GM04503 (cell line): ENCODE measurements at regions not wholly inside any gene's neighbourhood (a gene's known extent, or its start where the extent isn't known, plus 50 kb on each side); places are given as distances from the start of the nearest gene placed in this dataset.
"Not testable (repeated sequence)": the region's sequence is repeated elsewhere in the genome, so short reads cannot be mapped to it uniquely, and the experiment has no call there.

Experiments
- DNase-seq: peaks from one replicate; pipeline ENCODE4 v3.0.0-alpha.2; 2012; ENCODE audit warnings: low read depth

DNA sequence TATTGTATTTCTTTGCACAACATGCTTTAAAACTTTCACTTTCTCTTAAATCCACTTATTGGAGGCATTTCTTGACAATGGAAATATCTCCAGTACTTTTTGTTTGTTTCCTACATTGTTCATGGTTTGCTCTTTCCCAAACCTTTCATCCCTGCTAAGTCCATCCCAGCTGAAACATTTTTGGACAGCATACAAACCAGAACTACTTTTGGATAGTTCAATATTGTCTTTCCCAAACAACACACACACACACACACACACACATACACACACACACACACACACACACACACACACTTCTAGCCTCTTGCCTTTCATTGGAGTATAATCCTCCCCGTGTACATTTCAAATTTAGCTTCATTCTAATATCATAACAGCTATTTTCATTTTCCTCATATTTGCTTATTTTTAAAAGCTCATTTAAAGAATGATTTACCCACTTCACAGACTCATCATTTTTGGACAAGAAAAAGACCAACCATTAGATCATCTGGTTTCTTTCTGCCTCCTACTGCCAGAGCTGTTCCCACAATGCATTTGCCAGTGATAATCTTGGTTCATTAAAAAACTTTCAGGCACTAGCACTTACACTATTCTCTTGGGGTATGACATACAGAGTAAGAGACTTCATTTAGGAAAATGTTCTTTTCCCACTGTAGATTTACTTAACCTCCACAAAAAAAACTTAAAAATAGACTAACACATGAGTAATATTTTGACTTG is 248.1 kb downstream of the CD109 start:
- no peak for DNase-seq

DNA sequence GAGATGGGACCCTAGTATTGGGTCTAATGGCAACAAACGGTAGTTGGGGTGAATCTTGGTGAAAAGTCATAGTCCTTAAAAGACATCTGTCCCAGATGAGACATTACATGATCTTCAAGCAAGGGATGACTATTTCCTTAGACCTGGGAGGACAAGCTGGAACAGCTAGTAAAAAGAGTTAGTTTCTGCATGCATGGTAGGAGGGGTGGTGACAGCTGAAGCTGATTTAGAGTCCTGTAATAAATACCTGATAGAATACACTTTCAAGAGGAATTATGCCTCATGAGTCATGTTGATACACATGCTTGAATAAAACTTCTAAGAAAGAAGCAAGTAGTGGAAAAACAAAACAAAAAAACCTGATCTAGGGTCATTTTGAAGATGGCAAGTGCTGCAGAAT is 247.4 kb downstream of the CD109 start:
- peak; percentile 20 for DNase-seq

DNA sequence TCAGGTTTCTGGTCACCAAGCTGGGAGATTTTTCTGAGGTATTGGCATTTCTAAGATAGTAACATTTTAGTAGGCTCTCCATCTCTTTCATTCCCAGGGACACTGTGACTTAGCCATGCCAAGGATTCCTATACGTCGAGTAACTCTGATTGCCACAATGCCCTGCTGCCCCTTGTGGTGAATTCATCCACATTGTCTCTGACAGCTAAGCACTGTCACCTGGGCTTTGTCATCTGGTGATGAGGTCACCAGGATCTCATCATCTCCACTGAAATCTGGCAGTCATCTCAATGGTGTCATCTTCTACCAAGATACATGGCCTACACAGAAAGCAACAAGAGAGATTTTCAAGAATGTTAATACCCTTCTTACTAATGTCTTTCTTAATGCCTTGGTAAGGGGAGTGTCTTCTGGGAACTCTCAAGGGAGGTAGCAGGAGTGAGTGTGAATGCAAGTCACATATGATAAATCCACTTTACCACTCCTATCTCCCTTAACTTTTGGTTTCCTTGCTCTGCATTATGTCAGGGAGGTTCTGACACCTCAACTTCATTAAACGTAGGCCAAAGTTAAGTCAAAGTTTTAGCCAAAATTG is 246.7 kb downstream of the CD109 start:
- peak; percentile 34 for DNase-seq

DNA sequence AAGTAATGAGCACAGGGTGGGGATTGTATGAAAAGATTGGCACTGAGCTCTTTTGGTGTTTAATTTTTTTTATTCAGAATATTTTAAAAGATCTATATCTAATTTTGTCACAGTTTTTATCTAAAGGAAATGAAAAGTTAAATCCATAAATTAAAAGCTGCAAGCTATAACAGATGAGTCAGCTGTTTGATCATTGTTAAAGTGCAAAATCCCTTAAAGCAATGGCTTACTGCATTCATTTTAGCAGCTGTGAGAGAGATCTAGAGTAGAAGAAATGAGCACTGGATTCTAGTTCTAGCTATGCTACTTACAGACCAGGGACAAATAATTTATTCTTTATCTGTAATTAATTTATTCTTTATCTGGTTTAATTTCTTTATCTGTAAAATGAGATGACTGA is 245.9 kb downstream of the CD109 start:
- DNase-seq: no peak

DNA sequence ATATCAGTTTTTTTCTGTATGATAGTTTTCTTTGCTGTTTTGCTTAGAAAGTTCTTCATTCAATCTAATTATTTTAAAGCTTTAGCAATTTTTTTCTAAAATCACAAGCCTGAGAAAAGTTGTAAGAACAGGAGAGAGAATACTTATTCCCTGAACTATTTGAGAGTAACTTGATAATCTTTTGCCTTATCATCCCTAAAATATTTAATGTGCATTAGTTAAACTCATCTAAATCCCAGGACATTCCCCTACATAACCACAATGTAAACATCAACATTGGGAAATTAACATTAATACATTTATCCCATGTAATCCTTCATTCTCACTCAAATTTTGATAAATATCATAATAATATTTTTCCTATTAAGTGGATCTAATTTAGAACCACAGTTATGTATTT is 241.8 kb downstream of the CD109 start:
- no peak for DNase-seq

DNA sequence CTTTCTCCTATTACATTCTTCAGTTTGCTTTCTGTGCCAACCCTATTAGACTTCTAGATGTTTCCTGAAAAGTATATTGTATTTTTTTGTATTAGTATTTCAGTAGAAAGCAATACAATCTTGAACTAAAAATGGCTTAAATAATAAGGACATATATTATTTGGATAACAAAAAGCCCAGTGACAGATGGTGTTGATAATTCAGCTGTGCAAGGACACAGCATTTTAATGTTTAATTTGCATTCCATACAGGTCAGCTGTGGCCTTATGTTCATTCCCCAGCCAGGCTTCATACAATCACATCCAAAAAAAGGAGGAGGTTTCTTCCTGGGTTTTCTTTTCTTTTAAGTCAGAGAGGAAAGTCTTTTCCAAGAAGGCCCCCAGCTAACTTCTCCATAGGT is 236.9 kb downstream of the CD109 start:
- DNase-seq: no peak

DNA sequence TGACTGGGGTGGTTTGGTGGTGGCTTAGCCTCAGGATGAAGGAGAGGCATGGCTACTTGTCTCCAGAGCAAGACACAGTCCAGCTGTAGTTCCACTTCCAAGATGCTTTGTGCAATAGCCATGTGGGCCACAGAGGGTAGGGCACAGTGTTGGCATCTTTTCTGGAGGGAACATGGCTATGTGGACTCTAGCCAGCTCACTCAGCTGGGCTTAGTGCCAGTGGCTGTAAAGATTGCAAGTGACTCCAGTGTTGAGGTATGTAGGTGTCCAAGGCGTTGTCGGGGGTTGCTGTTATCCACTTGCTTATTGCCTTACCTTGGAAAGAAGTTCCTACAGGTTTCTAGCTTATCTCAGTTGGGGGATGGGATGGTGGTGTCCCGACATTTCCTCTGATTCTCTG is 233.4 kb downstream of the CD109 start:
- no peak for DNase-seq

DNA sequence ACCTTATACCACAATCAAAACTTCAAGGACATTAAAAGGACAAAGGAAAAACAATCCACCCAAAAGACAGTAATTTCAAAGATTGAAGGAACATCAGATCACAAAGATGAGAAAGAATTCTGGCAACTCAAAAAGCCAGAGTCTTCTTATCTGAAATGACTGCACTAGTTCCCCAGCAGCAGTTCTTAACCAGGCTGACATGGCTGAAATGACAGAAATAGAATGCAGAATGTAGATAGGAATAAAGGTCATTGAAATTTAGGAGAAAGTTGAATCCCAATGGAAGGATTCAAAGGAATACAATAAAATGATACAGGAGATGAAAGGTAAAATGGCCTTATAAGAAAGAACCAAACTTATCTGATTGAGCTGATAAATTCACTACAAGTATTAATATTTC is 231.4 kb downstream of the CD109 start:
- DNase-seq: no peak

DNA sequence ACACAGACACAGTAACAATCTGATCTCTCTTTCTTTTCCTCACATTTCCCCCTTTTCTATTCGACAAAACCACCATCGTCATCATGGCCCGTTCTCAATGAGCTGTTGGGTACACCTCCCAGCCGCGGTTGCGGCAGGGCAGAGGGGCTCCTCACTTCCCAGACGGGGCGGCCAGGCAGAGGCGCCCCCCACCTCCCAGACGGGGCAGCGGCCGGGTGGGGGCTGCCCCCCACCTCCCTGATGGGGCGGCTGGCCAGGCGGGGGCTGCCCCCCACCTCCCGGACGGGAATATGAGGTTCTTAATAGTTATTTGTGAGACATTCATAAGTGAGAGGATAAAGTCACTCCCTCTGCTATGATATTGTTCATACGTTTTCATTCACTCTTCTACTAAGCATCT is 229.7 kb downstream of the CD109 start:
- DNase-seq: not testable (repeated sequence)

DNA sequence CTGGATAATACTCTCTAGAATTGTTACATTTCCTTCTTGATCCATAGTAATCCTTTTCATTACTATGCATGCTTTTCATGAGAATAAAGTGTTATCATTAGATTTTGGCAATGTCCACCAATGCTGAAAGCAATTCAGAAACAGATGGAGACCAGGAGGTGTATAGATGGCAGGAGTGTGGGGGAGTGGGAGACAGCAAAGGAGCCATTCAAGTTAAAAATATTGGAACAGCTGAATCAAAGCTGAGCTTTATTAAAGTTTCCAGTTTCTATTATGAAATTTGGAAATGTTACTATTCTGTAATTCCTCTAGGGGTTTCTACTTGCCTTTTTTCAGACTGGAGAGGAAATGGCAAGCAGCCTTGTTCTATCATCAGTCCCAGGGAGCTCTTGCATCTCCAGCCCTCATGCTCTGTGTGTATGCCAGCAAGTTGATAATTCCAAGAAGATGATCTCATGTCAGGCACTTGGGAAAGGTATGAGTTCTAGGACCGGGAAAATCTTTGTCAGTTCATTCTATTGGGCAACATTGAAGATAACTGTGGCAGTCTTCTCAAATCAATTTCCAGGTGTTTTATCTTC is 228.0 kb downstream of the CD109 start:
- DNase-seq: peak; percentile 35

DNA sequence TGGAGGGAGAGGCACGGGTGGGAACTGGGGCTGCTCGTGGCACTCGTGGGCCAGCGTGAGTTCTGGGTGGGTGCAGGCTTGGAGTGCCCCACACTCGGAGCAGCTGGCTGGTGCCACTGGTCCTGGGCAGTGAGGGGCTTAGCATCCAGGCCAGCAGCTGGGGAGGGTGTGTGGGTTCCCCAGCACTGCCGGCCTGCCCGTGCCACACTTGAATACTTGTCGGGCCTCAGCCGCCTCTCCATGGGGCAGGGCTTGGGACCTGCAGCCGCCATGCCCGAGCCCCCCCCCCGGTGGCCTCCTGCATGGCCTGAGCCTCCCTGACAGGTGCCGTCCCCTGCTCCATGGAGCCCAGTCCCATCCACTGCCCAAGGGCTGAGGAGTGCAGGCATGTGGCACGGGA is 207.2 kb downstream of the CD109 start:
- DNase-seq: no peak

DNA sequence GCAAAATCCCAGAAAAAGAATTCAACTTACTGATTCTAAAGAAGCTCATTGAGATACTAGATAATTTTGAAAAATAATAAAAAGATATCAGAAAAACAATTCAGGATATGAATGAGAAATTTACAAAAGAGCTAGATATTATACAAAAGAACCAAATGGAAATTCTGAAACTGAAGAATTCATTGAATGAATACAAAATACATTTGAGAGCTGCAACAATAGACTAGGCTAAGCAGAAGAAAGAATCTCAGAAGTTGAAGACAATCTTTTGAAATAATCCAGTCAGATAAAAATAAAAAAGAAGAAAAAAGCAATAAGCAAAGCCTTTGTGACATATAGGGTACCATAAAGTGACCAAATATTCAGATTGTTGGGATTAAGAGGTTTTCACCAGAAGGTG is 206.0 kb downstream of the CD109 start:
- no peak for DNase-seq

DNA sequence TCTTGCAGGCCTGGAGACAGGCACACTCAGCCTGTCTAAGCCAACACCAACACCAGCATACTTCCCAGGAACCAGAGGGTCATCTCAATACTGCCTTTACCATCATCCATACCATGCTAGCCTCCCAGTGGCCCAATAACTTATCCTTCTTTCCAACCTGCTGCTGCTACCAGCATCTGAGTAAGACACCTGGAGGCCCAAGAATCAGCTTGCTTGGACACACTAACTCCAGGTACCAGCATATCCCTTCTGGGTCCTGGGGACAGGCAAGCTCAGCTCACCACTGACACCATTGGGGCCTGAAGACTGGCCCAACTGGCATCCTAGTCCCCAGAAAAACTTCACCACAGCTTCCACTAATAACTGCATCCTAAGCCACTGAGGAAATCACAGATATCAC is 205.3 kb downstream of the CD109 start:
- DNase-seq: no peak

DNA sequence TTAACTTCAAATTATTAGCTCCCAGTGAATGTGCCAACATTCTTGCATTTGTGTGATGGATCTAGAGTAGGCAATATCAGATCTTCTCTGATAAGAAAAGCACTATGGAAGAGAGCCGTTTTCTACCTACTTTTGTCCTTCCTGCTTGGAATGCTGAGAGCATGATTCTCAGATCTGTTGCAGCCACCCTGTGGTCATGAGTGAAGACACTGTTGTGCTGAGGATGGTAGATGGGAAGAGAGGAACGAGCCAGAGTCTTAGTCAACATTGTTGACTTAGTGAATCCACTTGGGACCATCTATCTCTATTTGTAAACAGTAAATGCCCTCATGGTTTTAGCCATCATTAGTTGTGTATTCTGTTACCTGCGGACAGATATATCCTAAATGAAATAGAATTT is 202.6 kb downstream of the CD109 start:
- no peak for DNase-seq

DNA sequence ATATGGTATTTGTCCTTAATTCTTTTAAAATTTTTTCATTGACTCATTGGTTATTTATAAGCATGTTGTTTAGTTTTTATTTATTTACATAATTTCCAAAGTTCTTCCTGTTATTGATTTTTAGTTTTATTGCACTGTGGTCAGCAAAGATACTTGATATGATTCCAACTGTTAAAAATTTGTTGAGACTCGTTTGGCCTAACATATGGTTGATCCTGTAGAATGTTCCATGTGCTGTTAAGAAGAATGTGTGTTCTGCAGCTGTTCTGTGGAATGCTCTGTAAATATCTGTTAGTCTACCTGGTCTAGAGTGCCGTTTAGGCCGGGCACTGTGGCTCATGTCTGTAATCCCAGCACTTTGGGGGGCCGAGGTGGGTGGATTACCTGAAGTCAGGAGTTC is 197.7 kb downstream of the CD109 start:
- DNase-seq: no peak

DNA sequence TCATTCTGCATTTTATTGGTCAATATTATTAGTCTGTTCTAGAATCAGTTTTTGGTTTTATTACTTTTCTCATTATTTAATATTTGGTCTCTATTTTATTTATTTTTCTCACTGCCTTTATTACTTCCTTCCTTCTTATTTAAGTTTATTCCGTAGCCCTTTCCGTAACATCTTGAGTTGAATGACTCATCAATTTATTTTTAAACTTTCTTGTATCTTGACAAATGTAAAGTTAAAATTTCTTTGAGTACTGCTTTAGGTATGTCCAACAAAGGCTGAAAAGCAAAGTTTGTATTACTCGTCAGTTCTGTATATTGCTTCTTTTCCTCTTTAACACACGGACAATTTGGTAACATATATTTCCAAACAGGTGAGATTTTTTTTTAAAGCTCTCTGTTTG is 192.0 kb downstream of the CD109 start:
- DNase-seq: no peak

DNA sequence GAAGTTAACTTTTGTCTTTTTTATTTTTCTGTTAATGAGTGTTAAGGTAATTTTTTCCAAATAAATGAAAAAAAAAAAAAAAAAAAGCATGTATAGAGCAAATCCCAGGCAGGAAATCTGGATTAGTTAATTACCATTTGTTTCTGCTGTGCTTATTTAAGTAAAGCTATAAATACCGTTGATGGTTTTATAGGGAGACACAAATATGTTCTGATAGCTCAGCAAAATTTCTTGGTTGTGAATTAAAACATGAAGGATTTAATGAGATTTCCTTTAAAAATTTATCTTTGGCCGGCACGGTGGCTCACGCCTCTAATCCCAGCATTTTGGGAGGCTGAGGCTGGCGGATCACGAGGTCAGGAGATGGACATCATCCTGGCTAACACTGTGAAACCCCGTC is 189.4 kb downstream of the CD109 start:
- DNase-seq: no peak

DNA sequence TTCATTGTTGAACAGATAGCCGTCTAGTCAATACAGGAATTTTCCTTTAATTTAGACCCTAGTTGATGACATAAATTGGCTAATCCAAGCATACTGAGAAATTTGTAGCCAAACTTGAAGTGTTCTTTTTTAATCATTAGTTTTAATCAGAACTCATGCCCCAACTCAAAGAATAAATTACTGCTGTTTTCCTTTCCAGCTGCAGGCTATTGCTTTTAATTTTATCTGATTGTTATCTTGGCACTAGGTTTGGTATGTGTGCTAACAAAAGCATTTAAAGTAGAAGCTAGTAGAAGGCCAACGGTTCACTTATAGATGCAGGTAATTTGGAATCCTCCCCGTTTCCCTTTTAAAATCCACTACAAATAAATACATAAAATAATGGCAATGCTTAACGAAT is 188.5 kb downstream of the CD109 start:
- DNase-seq: no peak

DNA sequence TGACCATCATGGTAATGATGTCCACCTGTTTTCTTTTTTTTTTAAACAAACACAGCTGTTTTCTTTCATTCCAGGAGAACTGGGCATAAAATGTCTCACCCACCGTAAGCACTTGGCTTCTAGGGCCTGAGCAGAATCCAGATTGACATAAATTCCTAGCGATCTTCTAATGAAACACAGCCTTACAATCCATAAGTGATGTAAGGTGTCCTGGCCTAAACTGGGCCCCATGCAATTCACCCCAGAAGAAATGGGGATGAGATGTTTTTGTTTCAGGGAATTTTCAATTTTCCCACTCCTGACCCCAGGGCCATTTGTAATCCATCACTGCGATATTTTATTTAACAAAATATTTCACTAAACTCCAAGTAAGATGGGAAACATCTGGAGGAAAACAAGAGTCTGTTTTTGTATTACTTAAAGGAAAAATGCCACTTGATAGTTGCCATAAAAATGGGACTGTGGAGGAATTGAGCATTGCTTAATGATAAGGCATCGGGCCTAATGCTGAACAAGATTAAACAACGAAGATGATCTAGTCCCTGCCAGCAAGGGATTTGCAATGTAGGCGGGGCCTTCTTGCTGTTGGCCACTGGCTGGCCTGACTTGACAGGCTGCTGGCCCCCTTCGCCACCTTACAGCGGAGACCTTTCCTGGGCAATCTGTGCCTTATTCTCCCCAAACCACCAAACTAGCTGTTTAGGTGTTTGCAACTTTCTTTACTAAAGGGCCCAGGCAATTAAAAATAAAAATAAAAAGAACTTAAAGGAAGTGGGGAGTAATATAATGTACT is 183.7 kb downstream of the CD109 start:
- no peak for DNase-seq

DNA sequence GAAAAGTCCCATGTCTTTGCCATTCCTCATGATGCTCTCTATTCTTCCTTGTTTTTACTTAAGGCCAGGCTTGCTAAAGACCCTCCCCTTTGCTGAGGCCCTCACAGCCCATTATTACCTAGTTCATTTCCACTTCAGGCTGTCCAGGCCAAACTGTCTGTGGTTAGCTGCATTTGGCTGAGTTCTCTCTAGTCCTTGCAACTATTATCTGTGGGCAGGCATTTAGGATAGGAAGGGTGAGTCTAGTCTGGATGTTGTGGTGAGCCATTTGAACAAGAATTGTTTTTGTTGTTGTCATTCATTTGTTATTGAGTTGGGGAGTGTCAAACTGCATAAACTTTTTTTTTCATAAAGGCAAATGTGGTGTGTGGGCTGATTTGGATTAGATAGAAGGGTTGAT is 182.4 kb downstream of the CD109 start:
- no peak for DNase-seq
